GM23338 (cell line): ENCODE measurements at regions not wholly inside any gene's neighbourhood (a gene's known extent, or its start where the extent isn't known, plus 50 kb on each side); places are given as distances from the start of the nearest gene placed in this dataset.

Experiments
- EZH2 ChIP-seq: fragments of 200-600 bp; sonication (generic); IDR thresholded peaks from one replicate; pipeline ENCODE4 v1.8.0; 2017; ENCODE audit warnings: antibody characterized with exemption, mild to moderate bottlenecking, low read depth; ENCODE audit not compliant: unreplicated experiment
- JUNB ChIP-seq: IDR thresholded peaks from one replicate; pipeline ENCODE4 v1.6.1; 2016; ENCODE audit warnings: antibody characterized with exemption; ENCODE audit not compliant: unreplicated experiment

- TF ChIP-seq EZH2 (no peak), JUNB (no peak)
Observed at GRCh38 chr1:220967911-220968310, 88.7 kb downstream of the HLX start.
